Caco-2 (cell line): ENCODE measurements at regions not wholly inside any gene's neighbourhood (a gene's known extent, or its start where the extent isn't known, plus 50 kb on each side); places are given as distances from the start of the nearest gene placed in this dataset.

ENCODE experiments used
- BruUV-seq: library from RNA; stranded (reverse); fragments of 400-500 nt; replicated peaks from 2 replicates; lab custom pipeline; 2021; lab: Mats Ljungman, UMichigan
- CTCF ChIA-PET: fragments of 300-600 bp; sonication (Branson Sonifier 250); formaldehyde crosslinking; loops from one replicate; lab custom pipeline; 2022; ENCODE audit warnings: antibody characterized with exemption; lab: Charles Lee
- POLR2A ChIA-PET: fragments of 300-600 bp; sonication (Branson Sonifier 250); formaldehyde crosslinking; loops from one replicate; lab custom pipeline; 2022; ENCODE audit warnings: antibody characterized with exemption; lab: Charles Lee
- DNase-seq, 2 experiments: peaks; one replicate each; pipeline versions ENCODE4 v3.0.0 to v3.0.0-alpha.2; 2020 to 2022
- H3K27me3 ChIP-seq: replicated peaks from 2 replicates; pipeline ENCODE4 v1.6.0; 2011; ENCODE audit warnings: low read length; ENCODE audit not compliant: control insufficient read depth, insufficient read depth
- H3K36me3 ChIP-seq: 2 replicates; pipeline ENCODE4 v1.5.1; 2011; ENCODE audit warnings: low read length; ENCODE audit not compliant: control insufficient read depth, insufficient read depth
- H3K4me1 ChIP-seq: fragments of 250-450 bp; sonication (Bioruptor Pico); 2 replicates; pipeline ENCODE4 v1.5.1; 2020; ENCODE audit warnings: mild to moderate bottlenecking
- H3K4me3 ChIP-seq: 2 replicates; pipeline ENCODE4 v1.5.1; 2011; ENCODE audit warnings: low read depth, mild to moderate bottlenecking, control low read depth, low read length
- H3K9me3 ChIP-seq: fragments of 250-450 bp; sonication (Bioruptor Pico); 2 replicates; pipeline ENCODE4 v1.5.1; 2020; ENCODE audit warnings: mild to moderate bottlenecking, moderate library complexity
- H3K27ac Mint-ChIP-seq: one replicate; pipeline ENCODE4 v1.8.0; 2022; ENCODE audit warnings: mixed read lengths; ENCODE audit not compliant: unreplicated experiment
- H3K27me3 Mint-ChIP-seq: one replicate; pipeline ENCODE4 v1.8.0; 2022; ENCODE audit warnings: mixed read lengths; ENCODE audit not compliant: insufficient read depth, unreplicated experiment
- H3K36me3 Mint-ChIP-seq: one replicate; pipeline ENCODE4 v1.8.0; 2022; ENCODE audit warnings: mild to moderate bottlenecking, mixed read lengths; ENCODE audit not compliant: insufficient read depth, unreplicated experiment
- H3K4me1 Mint-ChIP-seq: one replicate; pipeline ENCODE4 v1.8.0; 2022; ENCODE audit warnings: low read depth, mixed read lengths; ENCODE audit not compliant: unreplicated experiment
- H3K4me3 Mint-ChIP-seq: one replicate; pipeline ENCODE4 v1.8.0; 2022; ENCODE audit warnings: mild to moderate bottlenecking, moderate library complexity, mixed read lengths; ENCODE audit not compliant: unreplicated experiment
- H3K9me3 Mint-ChIP-seq: one replicate; pipeline ENCODE4 v1.8.0; 2022; ENCODE audit warnings: mixed read lengths; ENCODE audit not compliant: unreplicated experiment
- CTCF ChIP-seq, 2 experiments: fragments of 200-600 bp in 1 of 2; IDR thresholded peaks; 1 replicate in 1 of 2; 2 replicates in 1 of 2; pipeline versions ENCODE4 v1.5.1 to v1.8.0; 2011 to 2022; ENCODE audit warnings: antibody characterized with exemption in 1 of 2, control low read depth in 1 of 2, inconsistent platforms in 1 of 2, low read depth in 1 of 2, low read length in 1 of 2, mild to moderate bottlenecking in 1 of 2, moderate library complexity in 1 of 2; ENCODE audit not compliant: insufficient read depth in 1 of 2, severe bottlenecking in 1 of 2, unreplicated experiment in 1 of 2
- intact Hi-C: fragments of 100-400 bp; cut with micrococcal nuclease; formaldehyde crosslinking; loops from one replicate; pipeline ENCODE4 v1.10.0; 2022; ENCODE audit not compliant: unreplicated experiment

GRCh38 chr9:82604947-82605656, 457.8 kb downstream of the RASEF start:
- H3K9me3 Mint-ChIP-seq = no peaks in the 10 kb centered on the region
- no peak for TF ChIP-seq CTCF (IDR thresholded peaks at IDR 0.05; ENCODE audit: insufficient read depth in 1 of 2, low read depth in 1 of 2, low read length in 1 of 2, severe bottlenecking in 1 of 2, unreplicated experiment in 1 of 2)
- CTCF ChIA-PET = no interaction called here
- POLR2A ChIA-PET = no interaction called here
- DNase-seq = no peak
- Histone ChIP-seq H3K9me3 (no peaks in the 10 kb centered on the region), H3K36me3 (no peaks in the 10 kb centered on the region), H3K4me3 (no peak overlapping the region), H3K4me1 (peaks cover 1% of the 10 kb centered on the region; the same call in 1 of the 2 replicates), H3K27me3 (no peaks in the 10 kb centered on the region)
- H3K4me3 Mint-ChIP-seq = no peak overlapping the region
- no peaks in the 10 kb centered on the region for H3K27me3 Mint-ChIP-seq
- BruUV-seq = no TSS peak
- intact Hi-C loops = loop anchor here (5.0 to 10.0 kb wide), 2 partner anchors 58 to 920 kb away; partner anchors contain the start of gene TLE1
- H3K27ac Mint-ChIP-seq = no peak overlapping the region
- H3K36me3 Mint-ChIP-seq = no peaks in the 10 kb centered on the region
- no peaks in the 10 kb centered on the region for H3K4me1 Mint-ChIP-seq

GRCh38 chr9:82605657-82606031, 457.3 kb downstream of the RASEF start:
- Histone ChIP-seq H3K27me3 (no peaks in the 10 kb centered on the region), H3K4me1 (no peaks in the 10 kb centered on the region), H3K4me3 (no peak overlapping the region), H3K9me3 (no peaks in the 10 kb centered on the region), H3K36me3 (no peaks in the 10 kb centered on the region)
- H3K9me3 Mint-ChIP-seq = no peaks in the 10 kb centered on the region
- H3K27ac Mint-ChIP-seq = no peak overlapping the region
- H3K27me3 Mint-ChIP-seq = no peaks in the 10 kb centered on the region
- TF ChIP-seq CTCF (IDR thresholded peaks at IDR 0.05; ENCODE audit: insufficient read depth in 1 of 2, low read depth in 1 of 2, low read length in 1 of 2, severe bottlenecking in 1 of 2, unreplicated experiment in 1 of 2) = no peak
- intact Hi-C loops = loop anchor here (1.0 to 10.0 kb wide), 3 partner anchors 58 to 921 kb away; partner anchors contain the start of gene TLE1
- ChIA-PET CTCF (no interaction called here), POLR2A (no interaction called here)
- no peak overlapping the region for H3K4me3 Mint-ChIP-seq
- no peaks in the 10 kb centered on the region for H3K36me3 Mint-ChIP-seq
- no peaks in the 10 kb centered on the region for H3K4me1 Mint-ChIP-seq
- DNase-seq = no peak
- no TSS peak for BruUV-seq

- intact Hi-C loops = loop anchor here (1.0 to 10.0 kb wide), 3 partner anchors 59 to 921 kb away; partner anchors contain the start of gene TLE1
- Histone ChIP-seq H3K27me3 (no peaks in the 10 kb centered on the region), H3K9me3 (no peaks in the 10 kb centered on the region), H3K4me1 (no peaks in the 10 kb centered on the region), H3K36me3 (no peaks in the 10 kb centered on the region), H3K4me3 (no peak overlapping the region)
- H3K4me3 Mint-ChIP-seq = no peak overlapping the region
- no peaks in the 10 kb centered on the region for H3K9me3 Mint-ChIP-seq
- no peaks in the 10 kb centered on the region for H3K36me3 Mint-ChIP-seq
- no TSS peak for BruUV-seq
- ChIA-PET POLR2A (no interaction called here), CTCF (interaction anchor here (1.3 kb wide), 1 partner anchor 403 kb away, joined by 3 read pairs; no protein-coding TSS in a partner anchor)
- H3K4me1 Mint-ChIP-seq = no peaks in the 10 kb centered on the region
- no peak for TF ChIP-seq CTCF (IDR thresholded peaks at IDR 0.05; ENCODE audit: insufficient read depth in 1 of 2, low read depth in 1 of 2, low read length in 1 of 2, severe bottlenecking in 1 of 2, unreplicated experiment in 1 of 2)
- no peak overlapping the region for H3K27ac Mint-ChIP-seq
- no peak for DNase-seq
- H3K27me3 Mint-ChIP-seq = no peaks in the 10 kb centered on the region
Measured at GRCh38 chr9:82606071-82606470, 456.9 kb downstream of the RASEF start.
